SK-N-SH treated with all-trans-retinoic acid at 6 μM for 48 hours (cell line): ENCODE measurements at regions not wholly inside any gene's neighbourhood (a gene's known extent, or its start where the extent isn't known, plus 50 kb on each side); places are given as distances from the start of the nearest gene placed in this dataset.

Experiments
- RARB ChIP-seq: fragments of 250-450 bp; sonication (Bioruptor Pico); IDR thresholded peaks from 2 replicates; pipeline ENCODE4 v1.8.0; 2021; ENCODE audit warnings: mild to moderate bottlenecking, moderate library complexity
- ZNF565 ChIP-seq: fragments of 450-650 bp; formaldehyde crosslinking; conservative IDR thresholded peaks from 2 replicates; pipeline ENCODE4 v1.5.0; 2020; ENCODE audit warnings: low read depth, mild to moderate bottlenecking, moderate library complexity

DNA sequence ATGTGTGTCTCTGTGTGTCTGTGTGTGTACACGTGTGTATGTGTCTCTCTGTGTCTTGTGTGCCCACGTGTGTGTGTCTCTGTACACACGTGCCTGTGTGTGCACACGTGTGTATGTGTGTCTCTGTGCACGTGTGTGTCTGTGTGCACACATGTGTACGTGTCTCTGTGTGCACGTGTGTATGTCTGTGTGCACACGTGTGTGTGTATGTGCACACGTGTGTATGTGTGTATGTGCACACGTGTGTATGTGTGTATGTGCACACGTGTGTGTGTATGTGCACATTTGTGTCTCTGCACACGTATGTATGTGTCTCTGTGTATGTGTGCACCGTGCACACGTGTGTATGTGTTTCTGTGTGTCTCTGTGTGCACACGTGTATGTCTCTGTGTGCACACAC, 248.7 kb upstream of the SHH start:
- TF ChIP-seq ZNF565 (CRISPR knock-in tag) (no peak), RARB (CRISPR knock-in tag) (no peak)
